ENCODE measurements at regions not wholly inside any gene's neighbourhood (a gene's known extent, or its start where the extent isn't known, plus 50 kb on each side); places are given as distances from the start of the nearest gene placed in this dataset.

DNA sequence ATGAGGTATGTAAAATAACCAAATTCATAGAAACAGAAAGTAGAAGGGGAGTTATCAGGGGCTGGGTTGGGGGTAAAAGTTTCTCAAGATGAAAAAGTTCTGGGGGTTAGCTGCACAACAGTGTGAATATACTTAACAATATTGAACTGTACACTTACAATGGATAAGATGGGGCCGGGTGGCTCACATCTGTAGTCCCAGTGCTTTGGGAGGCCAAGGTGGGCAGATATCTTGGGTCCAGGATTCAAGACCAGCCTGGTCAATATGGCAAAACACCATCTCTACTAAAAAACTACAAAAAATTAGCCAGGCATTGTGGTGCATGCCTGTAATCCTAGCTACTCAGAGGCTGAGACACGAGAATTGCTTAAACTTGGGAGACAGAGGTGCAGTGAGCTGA, 274.3 kb downstream of the TJP1 start:
- H3K9me3 ChIP-seq: no peaks in the 10 kb centered on the region
- H3K4me3 ChIP-seq: no peak overlapping the region
- no peaks in the 10 kb centered on the region for H3K4me1 ChIP-seq
- H3K27ac ChIP-seq: no peak overlapping the region
- no peaks in the 10 kb centered on the region for H3K36me3 ChIP-seq
- no peak for DNase-seq (ENCODE audit: low spot score)
- no peaks in the 10 kb centered on the region for H3K27me3 ChIP-seq
- TF ChIP-seq, protein P1, sequence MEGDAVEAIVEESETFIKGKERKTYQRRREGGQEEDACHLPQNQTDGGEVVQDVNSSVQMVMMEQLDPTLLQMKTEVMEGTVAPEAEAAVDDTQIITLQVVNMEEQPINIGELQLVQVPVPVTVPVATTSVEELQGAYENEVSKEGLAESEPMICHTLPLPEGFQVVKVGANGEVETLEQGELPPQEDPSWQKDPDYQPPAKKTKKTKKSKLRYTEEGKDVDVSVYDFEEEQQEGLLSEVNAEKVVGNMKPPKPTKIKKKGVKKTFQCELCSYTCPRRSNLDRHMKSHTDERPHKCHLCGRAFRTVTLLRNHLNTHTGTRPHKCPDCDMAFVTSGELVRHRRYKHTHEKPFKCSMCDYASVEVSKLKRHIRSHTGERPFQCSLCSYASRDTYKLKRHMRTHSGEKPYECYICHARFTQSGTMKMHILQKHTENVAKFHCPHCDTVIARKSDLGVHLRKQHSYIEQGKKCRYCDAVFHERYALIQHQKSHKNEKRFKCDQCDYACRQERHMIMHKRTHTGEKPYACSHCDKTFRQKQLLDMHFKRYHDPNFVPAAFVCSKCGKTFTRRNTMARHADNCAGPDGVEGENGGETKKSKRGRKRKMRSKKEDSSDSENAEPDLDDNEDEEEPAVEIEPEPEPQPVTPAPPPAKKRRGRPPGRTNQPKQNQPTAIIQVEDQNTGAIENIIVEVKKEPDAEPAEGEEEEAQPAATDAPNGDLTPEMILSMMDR (IDR thresholded peaks at IDR 0.05): no peak

DNA sequence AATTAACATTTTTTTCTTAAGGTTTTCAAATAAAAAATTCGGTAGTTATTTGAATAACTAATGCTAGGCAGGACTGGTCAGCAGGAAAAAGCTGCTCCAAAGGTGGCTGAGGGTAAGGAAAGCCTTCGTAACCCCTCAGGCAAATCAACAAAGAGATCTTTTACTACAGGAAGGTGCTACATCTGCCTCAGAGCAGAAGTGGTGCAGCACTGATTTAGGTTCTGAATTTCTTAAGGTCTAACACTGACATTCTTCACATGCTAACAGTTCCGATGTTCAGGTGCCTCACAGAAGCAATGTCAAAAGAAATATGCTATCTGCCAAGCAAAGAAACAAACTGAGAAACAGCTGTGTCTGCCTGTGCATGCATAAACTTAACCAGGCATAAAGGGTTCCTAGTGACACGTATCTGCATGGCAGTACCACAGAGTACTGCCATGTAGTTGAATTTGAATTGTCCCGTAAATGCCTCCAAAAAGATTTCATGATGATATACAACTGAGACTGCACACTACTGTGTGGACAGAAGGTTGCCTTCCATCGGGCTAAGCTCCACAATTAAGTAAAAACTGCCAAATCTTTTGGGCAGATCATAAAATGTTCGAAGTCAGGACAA, 275.0 kb upstream of the NSMCE3 start:
- no peak for DNase-seq (ENCODE audit: low spot score)
- Histone ChIP-seq H3K9me3 (no peaks in the 10 kb centered on the region), H3K27me3 (no peaks in the 10 kb centered on the region), H3K36me3 (no peaks in the 10 kb centered on the region), H3K4me1 (no peaks in the 10 kb centered on the region), H3K4me3 (no peak overlapping the region), H3K27ac (no peak overlapping the region)
- TF ChIP-seq, protein P1 (IDR thresholded peaks at IDR 0.05): no peak

DNA sequence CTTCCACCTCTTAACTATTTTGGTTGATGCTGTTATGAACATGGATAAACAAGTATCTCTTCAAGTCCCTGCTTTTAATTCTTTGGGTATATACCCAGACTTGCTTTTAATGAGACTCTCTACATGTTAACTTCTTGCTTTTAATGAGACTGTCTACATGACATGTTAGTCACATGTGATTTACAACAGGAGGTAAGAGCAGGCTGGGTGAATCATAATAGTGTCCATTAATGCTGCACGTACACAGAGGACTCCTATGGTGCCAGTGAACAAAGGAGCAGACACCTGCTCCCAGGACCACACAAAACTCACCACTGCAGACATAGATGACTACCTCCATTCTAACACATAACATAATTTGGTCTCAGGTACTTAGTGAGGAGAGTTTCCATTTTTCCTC, 273.4 kb upstream of the NSMCE3 start:
- no peaks in the 10 kb centered on the region for H3K9me3 ChIP-seq
- no peaks in the 10 kb centered on the region for H3K36me3 ChIP-seq
- no peaks in the 10 kb centered on the region for H3K27me3 ChIP-seq
- TF ChIP-seq, protein P1 (IDR thresholded peaks at IDR 0.05): no peak
- H3K4me1 ChIP-seq: no peaks in the 10 kb centered on the region
- no peak overlapping the region for H3K4me3 ChIP-seq
- H3K27ac ChIP-seq: no peak overlapping the region
- no peak for DNase-seq (ENCODE audit: low spot score)

DNA sequence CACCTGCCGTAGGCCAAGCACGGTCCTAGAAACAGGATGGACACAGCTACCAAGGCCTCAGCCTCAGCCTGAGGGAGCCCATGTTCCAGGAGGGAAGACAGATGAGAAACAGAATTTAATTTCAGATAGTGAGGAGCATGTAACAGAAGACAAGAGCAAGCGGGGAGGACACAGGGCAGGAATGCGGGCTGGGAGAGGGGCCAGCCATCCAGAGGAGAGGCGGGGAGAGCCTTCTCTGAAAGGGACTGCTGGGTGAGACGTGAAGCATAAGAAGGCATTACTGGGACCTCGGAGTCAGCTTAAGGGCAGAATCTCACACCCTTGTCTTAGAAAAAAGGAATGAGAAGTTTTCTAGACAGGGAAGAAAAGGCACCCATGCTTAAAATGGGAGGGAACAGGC, 271.7 kb upstream of the NSMCE3 start:
- Histone ChIP-seq H3K36me3 (no peaks in the 10 kb centered on the region), H3K27ac (no peak overlapping the region), H3K4me3 (no peak overlapping the region), H3K27me3 (no peaks in the 10 kb centered on the region), H3K9me3 (no peaks in the 10 kb centered on the region), H3K4me1 (no peaks in the 10 kb centered on the region)
- DNase-seq (ENCODE audit: low spot score): no peak
- TF ChIP-seq, protein P1 (IDR thresholded peaks at IDR 0.05): no peak

DNA sequence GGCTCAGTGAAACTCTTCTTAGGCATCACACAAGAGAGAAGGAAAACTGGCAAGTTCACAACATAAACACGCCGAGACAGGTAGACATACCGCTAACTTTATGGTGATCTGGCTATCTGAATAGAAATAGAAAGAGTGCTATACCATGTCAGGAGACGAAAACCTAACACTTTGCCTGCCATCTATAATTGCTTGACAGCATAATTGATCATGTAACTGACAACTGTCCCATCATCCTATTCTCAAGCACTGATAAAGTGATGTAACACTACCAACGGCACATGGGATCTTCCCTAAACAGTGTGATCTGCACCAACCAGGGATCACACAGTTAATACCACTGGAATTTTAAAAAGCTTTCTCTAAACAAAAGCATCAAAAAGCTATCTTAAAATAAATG, 270.9 kb upstream of the NSMCE3 start:
- H3K9me3 ChIP-seq: no peaks in the 10 kb centered on the region
- no peaks in the 10 kb centered on the region for H3K4me1 ChIP-seq
- H3K27me3 ChIP-seq: no peaks in the 10 kb centered on the region
- peak overlapping the region in 1 of 2 donors; percentile 16 for H3K27ac ChIP-seq
- DNase-seq (ENCODE audit: low spot score): no peak
- H3K36me3 ChIP-seq: no peaks in the 10 kb centered on the region
- H3K4me3 ChIP-seq: no peak overlapping the region
- TF ChIP-seq, protein P1 (IDR thresholded peaks at IDR 0.05): no peak

DNA sequence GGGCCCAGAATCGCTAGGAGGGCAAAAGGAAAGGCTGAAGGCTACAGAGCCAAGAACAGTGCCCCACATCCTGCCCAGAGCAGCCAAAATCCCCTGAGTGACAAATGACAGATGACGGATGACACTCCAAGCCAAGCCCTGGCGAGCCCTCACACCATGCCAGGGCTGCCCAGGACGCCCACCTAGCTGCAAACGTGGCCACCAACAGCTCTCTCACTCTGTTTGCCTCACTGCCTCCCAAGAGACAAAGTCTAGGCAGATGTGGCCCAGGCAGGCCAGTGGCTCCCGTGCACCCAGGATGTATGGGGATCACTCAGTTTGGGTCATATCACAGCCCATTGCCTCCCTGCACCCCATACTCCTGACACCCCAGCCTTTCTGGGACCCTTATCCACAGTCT, 270.1 kb upstream of the NSMCE3 start:
- H3K9me3 ChIP-seq: no peaks in the 10 kb centered on the region
- no peak overlapping the region for H3K4me3 ChIP-seq
- TF ChIP-seq, protein P1 (IDR thresholded peaks at IDR 0.05): no peak
- DNase-seq (ENCODE audit: low spot score): no peak
- H3K4me1 ChIP-seq: no peaks in the 10 kb centered on the region
- no peak overlapping the region for H3K27ac ChIP-seq
- H3K27me3 ChIP-seq: no peaks in the 10 kb centered on the region
- no peaks in the 10 kb centered on the region for H3K36me3 ChIP-seq
